ENCODE measurements at regions not wholly inside any gene's neighbourhood (a gene's known extent, or its start where the extent isn't known, plus 50 kb on each side); places are given as distances from the start of the nearest gene placed in this dataset.

GRCh38 chr18:59960272-59960671 lies 60.5 kb downstream of the PMAIP1 start:
- no peak for DNase-seq

GRCh38 chr18:59959606-59960005 lies 59.8 kb downstream of the PMAIP1 start:
- no peak for DNase-seq

DNA sequence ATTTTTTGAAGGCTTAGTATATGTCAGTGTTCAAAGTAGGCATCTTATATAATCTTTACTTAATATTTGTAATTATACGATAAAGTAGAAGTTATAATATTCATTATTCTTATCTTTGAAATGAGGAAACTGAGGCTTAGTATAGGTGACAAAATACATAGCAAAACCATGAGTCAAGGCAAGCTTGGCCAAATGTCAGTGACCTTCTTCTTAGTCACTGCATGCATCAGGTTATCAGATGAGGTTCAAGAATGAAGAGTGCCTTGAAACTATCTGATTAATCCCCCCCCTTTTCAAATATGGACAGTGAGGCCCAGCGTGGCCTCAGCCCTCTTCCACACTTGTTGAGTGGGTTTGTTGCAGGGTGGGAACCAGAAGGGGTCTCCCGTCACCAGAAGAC lies 59.3 kb downstream of the PMAIP1 start:
- no peak for DNase-seq

- peak; percentile 76 for DNase-seq
Measured at GRCh38 chr18:59957957-59958356, 58.2 kb downstream of the PMAIP1 start.

DNA sequence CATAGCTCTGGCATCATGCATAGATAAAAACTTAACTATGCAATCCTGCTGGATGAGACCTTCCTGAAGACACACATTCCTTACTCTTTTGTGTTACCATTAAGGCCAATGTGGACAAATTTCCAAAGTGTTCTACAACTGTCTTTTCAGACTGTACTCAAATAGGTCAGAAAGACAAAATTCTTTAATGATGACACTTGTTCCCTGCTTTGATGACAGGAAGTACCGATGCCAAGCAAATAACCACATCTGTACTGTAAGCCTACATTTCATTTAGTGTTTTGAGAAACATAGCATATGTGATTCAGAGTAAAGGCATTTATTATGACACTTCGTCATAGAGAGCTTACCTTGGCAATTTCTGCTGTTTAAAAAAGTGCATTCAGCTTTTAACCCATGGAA lies 55.0 kb downstream of the PMAIP1 start:
- DNase-seq, result peak; percentile 86

GRCh38 chr18:59954241-59954640 lies 54.4 kb downstream of the PMAIP1 start:
- DNase-seq, result no peak
